Activated naive CD4-positive, alpha-beta T cell treated with anti-CD3 and anti-CD28 coated beads, Interleukin-2, amount 50 U/mL, for 16 hours (primary cell): ENCODE measurements at regions not wholly inside any gene's neighbourhood (a gene's known extent, or its start where the extent isn't known, plus 50 kb on each side); places are given as distances from the start of the nearest gene placed in this dataset.
"Not testable (repeated sequence)": the region's sequence is repeated elsewhere in the genome, so short reads cannot be mapped to it uniquely, and the experiment has no call there.

ENCODE experiments used
- DNase-seq: peaks from one replicate; pipeline ENCODE4 v3.0.0-alpha.2; 2020

- DNase-seq = no peak
Observed at GRCh38 chr4:25981749-25982148, 67.7 kb downstream of the SMIM20 start.

DNA sequence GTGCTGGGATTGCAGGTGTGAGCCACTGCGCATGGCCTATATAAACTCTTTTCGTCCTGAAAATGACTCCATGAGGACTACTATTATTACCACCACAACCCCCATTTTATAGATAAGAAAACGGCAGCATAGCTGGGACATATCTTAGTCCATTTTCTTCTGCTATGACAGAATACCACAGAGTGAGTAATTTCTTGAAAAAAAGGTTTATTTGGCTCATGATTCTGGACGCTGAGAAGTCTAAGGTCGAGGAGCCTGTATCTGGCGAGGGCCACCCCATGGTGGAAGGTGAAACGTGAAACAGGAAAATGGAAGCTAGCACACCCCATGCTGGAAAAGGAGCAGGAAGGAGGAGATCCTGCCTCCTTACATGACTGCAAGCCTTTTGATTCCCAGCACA lies 68.9 kb downstream of the SMIM20 start:
- DNase-seq = no peak

DNA sequence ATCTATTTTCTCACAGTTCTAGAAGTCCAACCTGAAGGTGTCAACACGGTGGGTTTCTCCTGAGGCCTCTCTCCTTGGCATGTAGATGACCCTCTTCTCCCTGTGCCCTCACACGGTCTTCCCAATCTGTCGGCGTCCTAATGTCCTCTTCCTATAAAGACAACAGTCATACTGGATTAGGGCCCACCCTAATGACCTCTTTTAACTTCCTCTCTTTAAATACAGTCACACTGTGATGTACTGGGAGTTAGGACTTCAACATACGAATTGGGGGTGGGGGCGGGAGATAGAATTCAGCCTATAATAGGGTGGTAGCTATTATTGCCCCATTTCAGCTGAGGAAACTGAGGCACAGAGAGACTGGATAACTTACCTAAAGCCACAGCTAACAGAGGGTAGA lies 70.2 kb downstream of the SMIM20 start:
- no peak for DNase-seq

DNA sequence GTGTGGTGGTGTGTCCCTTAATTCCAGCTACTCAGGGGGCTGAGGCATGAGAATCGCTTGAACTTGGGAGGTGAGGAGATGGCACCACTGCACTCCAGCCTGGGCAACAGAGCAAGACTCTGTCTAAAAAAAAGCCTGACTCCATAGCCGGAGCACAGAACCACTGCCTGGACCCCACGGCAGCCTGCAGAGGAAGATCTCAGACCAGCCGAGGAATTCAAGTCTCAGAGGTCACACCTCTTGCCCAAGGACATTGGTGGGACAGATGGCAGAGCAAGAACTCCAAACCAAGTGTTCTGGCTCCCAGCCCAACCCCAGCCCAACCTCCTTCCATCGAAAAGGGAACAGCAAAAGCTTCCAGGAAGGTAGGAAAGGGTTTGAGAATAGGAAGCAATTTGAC lies 70.8 kb downstream of the SMIM20 start:
- DNase-seq = no peak

DNA sequence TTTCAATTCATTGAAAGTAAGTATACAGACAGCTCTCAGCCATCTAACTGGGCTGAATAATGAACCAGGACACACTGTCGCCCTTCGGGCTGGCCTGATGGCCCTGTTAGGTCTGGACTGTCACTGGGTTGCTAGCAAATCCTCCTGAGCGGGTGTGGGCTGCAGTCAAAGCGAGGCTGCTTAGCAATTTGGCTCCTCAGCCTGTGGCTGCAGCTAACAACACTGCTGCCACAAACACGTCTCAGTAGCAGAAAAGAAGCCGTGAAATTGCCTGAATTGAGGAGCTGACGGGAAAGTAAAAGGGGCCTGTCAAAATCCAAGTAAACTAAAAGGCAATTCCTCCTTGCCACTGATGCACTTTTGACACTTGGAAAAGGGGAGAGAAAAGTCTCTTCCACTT lies 72.8 kb downstream of the SMIM20 start:
- DNase-seq = no peak

DNA sequence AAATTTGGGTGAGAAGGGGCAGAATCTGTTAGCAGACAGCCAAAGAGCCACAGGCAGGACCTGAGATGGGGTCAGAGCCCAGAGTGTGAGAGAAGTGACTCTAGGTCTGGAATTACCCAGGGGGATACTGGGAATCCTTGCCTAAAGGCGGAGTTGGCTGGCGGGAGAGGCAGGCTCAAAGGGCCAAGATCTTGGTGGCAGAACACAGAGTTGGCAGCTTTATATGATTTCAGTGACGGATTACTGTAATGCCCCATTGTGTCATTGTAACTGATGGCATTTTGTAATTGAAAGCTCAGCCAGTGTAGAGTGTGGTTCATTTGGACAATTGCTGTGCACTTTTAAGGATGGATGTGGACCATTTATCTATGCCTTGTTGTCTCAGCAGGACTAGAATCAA lies 77.3 kb downstream of the SMIM20 start:
- DNase-seq = no peak

DNA sequence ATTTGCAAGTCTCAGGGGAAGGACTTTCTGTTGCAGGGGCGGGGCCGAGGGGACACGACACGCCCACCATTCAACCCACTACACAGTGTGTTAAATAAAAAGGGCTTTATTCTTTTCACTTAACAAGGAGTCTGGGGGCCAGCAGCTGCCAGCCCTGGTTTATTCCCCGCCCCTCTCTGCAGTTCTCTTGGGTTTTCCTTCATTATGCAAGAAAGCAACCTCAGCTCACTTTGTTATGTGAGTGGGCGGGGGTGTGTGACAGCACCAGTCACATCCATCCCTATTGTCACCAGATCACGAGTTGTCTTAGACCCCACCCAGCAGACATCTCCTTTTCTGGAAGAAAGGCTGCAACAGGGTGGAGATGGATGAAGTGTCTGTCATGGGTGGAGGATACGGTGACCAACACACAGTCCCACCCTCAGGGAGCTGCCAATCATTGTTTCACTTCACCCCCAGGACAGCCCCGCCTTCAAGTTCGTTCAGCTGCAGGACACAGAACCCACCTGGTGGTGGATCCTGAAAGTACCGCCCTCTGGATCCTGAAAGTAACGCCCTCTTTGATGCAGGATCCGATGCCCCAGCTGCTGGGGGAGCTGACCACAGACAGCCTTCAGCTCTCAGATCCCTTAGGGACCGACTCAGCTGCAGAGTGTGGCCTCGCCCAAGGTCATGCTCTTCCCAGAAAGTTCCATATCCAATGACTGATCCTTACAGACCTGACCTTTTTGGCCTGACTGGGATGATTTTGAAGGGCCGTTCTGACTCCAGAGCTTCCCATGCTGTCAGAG lies 79.6 kb downstream of the SMIM20 start:
- DNase-seq = peak; percentile 19

GRCh38 chr4:25994577-25994976 lies 80.6 kb downstream of the SMIM20 start:
- not testable (repeated sequence) for DNase-seq

DNA sequence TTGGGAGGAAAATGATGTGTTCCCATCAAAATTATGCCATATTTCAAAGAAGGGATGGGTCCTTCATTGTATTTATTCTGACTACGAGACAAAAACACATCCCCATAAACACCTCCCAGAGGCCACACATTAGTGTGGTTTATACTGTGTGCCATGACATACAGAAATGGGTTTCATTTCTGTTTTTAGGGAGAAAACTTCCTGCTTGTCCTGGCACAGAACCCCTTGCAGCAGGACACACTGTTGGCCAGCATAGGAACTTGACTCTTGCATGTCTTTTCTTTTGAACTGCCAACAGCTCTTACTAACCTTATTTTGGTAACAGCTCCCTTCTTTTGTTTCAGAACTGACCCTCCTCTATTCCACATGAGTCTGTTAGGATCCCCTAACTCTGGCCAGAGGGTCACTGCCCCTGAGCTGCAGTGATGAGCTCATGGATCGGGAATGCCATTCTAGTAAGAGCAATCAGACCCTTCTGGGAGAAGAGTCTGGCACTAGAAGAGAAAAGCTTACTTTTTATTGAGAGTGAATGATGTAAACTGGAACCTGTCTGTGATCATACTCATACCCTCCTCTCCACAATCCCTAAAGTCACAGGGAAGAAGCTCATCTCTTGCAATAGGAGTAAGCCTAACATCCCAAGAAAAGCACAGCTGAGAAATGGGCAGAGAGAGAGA lies 86.4 kb downstream of the SMIM20 start:
- DNase-seq = no peak

- no peak for DNase-seq
Observed at GRCh38 chr4:26001413-26001812, 87.4 kb downstream of the SMIM20 start.

GRCh38 chr4:26001816-26002215 lies 87.8 kb downstream of the SMIM20 start:
- DNase-seq = no peak

- DNase-seq = no peak
Observed at GRCh38 chr4:26003056-26003455, 89.0 kb downstream of the SMIM20 start.

DNA sequence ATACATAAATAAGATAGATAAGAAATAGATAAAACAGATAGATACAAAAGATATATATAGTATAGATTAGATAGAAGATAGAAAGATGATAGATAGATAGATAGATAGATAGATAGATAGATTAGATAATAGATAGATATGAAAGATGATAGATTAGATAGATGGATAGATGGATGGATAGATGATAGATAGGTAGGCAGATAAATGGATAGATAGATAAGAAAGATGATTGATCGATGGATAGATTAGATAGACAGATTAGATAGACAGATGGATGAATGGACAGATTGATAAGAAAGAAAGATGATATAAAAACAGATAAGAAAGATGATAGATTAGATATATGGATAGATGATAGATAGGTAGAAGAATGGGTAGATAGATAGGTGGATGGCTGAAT lies 90.3 kb downstream of the SMIM20 start:
- no peak for DNase-seq

DNA sequence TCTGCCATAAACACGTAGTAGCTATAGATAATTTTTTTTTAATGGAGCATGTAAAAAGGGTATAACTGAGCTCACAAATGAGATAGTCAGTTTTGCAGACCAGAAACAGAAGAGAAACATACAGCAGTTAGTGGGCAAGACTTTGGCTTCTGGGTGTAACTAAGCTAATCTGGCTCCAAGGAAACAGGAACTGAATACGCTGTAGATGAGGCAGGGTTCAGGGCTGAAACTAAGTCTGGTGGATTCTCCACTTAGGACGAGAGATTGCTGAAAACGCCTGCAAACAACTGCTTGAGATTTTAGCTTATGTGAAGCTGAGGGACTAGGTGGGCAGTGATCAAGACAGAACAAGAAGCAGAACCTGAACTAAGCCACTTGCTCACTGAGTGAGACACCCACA lies 91.7 kb downstream of the SMIM20 start:
- DNase-seq = no peak

- no peak for DNase-seq
Observed at GRCh38 chr4:26008737-26009136, 94.7 kb downstream of the SMIM20 start.

DNA sequence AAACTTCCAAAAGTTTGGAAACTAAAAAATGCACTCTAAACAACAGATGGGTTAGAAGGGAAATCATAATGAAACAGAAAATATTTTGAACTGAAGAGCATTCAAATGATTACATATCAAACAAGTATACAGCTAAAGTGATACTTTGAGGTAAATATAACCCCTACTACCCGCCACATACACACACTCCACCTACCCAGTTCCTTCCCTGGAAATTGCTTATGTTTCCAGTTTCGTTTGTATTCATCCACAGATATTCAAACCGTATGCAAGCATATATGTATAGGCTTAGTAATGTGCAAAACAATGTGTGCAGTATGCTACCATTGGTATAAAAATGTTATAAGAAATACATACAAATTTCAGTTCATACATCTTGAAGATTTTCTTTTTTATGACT lies 95.5 kb downstream of the SMIM20 start:
- no peak for DNase-seq

DNA sequence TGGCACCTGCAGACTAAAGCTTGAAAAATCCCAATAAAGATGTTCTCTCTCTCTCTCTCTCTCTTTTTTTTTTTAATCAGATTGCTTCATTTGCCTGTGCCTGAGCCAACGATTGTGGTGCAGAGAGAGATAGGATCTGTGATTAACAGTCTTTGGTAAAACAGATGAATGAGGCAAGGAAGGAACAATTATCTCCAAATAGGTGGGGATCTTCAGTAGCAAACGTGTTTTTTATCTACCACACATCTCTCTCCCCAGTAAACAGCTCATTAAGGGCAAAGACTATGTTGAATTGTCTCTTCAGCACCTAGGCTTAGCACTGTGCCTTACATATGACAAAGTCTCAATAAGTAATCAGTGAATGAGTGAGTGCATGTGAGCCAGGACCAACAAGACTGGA lies 96.3 kb downstream of the SMIM20 start:
- no peak for DNase-seq

DNA sequence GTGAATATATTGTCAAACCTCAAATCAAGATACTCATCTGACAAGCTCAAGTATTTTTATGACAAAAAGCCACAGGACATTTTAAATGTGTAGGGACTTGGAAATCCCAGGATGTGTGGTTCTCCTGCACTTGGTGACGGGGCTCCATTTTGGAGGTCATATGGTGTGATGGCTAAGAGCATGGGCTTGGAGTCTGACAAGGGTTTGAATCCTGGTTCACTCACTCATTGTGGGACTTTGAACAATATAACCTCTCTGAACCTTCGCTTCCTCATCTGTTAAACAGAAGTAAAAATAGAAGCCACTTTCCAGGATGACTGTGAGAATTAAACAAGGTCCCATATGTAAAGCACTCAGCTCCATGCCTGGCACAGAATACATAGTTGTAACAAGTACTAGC lies 99.6 kb downstream of the SMIM20 start:
- DNase-seq = no peak

GRCh38 chr4:26015133-26015651 lies 101.2 kb downstream of the SMIM20 start:
- DNase-seq = no peak

DNA sequence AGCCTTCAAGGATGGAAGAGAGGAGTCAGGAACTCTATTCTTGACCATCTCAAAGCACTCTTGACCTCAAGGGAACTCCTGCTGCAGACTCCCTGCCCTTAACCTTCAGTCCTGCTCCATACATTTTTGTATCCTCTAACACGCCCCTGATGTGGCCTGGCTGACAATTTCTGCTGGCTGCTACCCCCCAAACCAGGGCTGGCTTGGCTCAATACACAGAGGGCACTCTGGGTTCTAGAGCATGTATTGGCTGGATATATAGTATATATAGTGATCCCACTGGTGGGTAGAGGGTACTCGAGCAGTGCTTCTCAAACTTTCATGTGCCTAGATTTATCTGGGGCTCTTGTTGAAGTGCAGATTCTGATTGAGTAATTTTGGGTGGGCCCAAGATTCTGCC lies 101.9 kb downstream of the SMIM20 start:
- DNase-seq = no peak

DNA sequence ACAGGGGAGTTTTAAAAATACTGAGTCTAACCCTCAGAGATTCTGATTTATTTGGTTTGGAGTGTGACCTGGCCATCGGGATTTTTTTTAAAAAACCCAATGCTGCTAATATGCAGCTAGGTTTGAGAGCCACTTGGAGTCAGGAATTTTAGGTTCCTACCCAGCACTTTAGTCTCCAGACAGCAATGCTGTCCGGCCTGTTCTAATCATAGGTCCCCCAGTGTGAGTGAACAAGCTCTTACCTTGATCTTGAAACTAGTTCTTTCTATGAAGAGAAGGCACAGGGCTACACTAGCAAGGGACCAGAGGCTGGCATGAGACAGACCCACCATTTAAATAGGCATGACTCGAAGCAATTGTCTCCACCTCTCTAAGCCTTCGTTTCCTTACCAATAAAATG lies 103.5 kb downstream of the SMIM20 start:
- DNase-seq = no peak

DNA sequence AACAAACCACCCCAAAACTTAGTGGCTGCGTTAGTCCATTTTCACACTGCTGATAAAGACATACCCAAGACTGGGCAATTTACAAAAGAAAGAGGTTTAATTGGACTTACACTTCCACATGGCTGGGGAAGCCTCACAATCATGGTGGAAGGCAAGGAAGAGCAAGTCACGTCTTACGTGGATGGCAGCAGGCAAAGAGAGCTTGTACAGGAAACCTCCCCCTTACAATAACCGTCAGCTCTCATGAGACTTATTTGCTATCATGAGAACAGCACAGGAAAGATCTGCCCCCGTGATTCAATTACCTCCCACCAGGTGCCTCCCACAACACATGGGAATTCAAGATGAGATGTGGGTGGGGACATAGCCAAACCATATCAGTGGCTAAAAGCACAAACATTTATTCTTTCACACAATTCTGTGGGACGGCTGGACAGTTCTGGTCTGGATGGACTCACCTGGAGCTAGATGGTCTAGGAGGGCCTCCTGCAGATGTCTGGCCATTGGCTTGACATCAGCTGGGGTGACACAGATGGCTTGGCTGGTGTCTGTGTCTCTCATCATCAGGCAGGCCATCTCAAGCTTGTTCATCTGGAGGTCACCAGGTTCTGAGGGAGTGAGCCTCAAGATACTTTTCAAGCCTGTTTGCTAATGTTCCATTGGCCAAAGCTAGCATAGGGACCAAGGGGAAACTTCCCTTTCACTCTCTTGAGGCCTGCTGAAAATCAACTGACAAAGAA lies 104.1 kb downstream of the SMIM20 start:
- not testable (repeated sequence) for DNase-seq

- no peak for DNase-seq
Observed at GRCh38 chr4:26020083-26020668, 106.2 kb downstream of the SMIM20 start.
